SKM-1 treated with dmso at 0.1 percent for 144 hours (cell line): ENCODE measurements at regions not wholly inside any gene's neighbourhood (a gene's known extent, or its start where the extent isn't known, plus 50 kb on each side); places are given as distances from the start of the nearest gene placed in this dataset.
"Not testable (repeated sequence)": the region's sequence is repeated elsewhere in the genome, so short reads cannot be mapped to it uniquely, and the experiment has no call there.

Experiments used
- DNase-seq: peaks from one replicate; lab custom pipeline; 2025; ENCODE audit not compliant: unreplicated experiment; lab: John Stamatoyannopoulos, UW

- DNase-seq: no peak
These were observed 237.5 kb upstream of the RBBP8 start for GRCh38 chr18:22695674-22696073.

- no peak for DNase-seq
These were observed 235.6 kb upstream of the RBBP8 start for GRCh38 chr18:22697561-22697960.

- DNase-seq: no peak
These were observed 234.4 kb upstream of the RBBP8 start for GRCh38 chr18:22698711-22699110.

GRCh38 chr18:22699629-22700028 lies 233.5 kb upstream of the RBBP8 start:
- no peak for DNase-seq

GRCh38 chr18:22700920-22701319 lies 232.2 kb upstream of the RBBP8 start:
- no peak for DNase-seq

GRCh38 chr18:22701326-22701725 lies 231.8 kb upstream of the RBBP8 start:
- no peak for DNase-seq

GRCh38 chr18:22701795-22702194 lies 231.3 kb upstream of the RBBP8 start:
- no peak for DNase-seq

- DNase-seq: no peak
These were observed 230.3 kb upstream of the RBBP8 start for GRCh38 chr18:22702806-22703205.

GRCh38 chr18:22703883-22704585 lies 229.1 kb upstream of the RBBP8 start:
- peak; percentile 23 for DNase-seq

- DNase-seq: no peak
These were observed 228.6 kb upstream of the RBBP8 start for GRCh38 chr18:22704586-22704918.

- DNase-seq: peak; percentile 35
These were observed 227.8 kb upstream of the RBBP8 start for GRCh38 chr18:22705328-22705727.

- not testable (repeated sequence) for DNase-seq
These were observed 227.1 kb upstream of the RBBP8 start for GRCh38 chr18:22706025-22706424.

- DNase-seq: no peak
These were observed 223.7 kb upstream of the RBBP8 start for GRCh38 chr18:22709288-22710060.

GRCh38 chr18:22710673-22711191 lies 222.4 kb upstream of the RBBP8 start:
- DNase-seq: no peak

GRCh38 chr18:22711192-22711685 lies 221.9 kb upstream of the RBBP8 start:
- no peak for DNase-seq

GRCh38 chr18:22713511-22713910 lies 219.6 kb upstream of the RBBP8 start:
- no peak for DNase-seq

- DNase-seq: not testable (repeated sequence)
These were observed 215.6 kb upstream of the RBBP8 start for GRCh38 chr18:22717536-22717935.

- DNase-seq: no peak
These were observed 209.9 kb upstream of the RBBP8 start for GRCh38 chr18:22723221-22723620.

- DNase-seq: no peak
These were observed 209.4 kb upstream of the RBBP8 start for GRCh38 chr18:22723773-22724172.

- DNase-seq: no peak
These were observed 206.7 kb upstream of the RBBP8 start for GRCh38 chr18:22726469-22726868.

GRCh38 chr18:22728016-22728415 lies 205.1 kb upstream of the RBBP8 start:
- no peak for DNase-seq

GRCh38 chr18:22728481-22729105 lies 204.5 kb upstream of the RBBP8 start:
- DNase-seq: no peak
